ENCODE measurements at regions not wholly inside any gene's neighbourhood (a gene's known extent, or its start where the extent isn't known, plus 50 kb on each side); places are given as distances from the start of the nearest gene placed in this dataset.

- ATAC-seq (ENCODE audit: insufficient number of reproducible peaks, low FRiP score, low read depth) (no peak), DNase-seq (ENCODE audit: low spot score) (no peak)
- H3K27ac ChIP-seq, result no peak overlapping the region
- no peaks in the 10 kb centered on the region for H3K36me3 ChIP-seq
- TF ChIP-seq, protein P1, sequence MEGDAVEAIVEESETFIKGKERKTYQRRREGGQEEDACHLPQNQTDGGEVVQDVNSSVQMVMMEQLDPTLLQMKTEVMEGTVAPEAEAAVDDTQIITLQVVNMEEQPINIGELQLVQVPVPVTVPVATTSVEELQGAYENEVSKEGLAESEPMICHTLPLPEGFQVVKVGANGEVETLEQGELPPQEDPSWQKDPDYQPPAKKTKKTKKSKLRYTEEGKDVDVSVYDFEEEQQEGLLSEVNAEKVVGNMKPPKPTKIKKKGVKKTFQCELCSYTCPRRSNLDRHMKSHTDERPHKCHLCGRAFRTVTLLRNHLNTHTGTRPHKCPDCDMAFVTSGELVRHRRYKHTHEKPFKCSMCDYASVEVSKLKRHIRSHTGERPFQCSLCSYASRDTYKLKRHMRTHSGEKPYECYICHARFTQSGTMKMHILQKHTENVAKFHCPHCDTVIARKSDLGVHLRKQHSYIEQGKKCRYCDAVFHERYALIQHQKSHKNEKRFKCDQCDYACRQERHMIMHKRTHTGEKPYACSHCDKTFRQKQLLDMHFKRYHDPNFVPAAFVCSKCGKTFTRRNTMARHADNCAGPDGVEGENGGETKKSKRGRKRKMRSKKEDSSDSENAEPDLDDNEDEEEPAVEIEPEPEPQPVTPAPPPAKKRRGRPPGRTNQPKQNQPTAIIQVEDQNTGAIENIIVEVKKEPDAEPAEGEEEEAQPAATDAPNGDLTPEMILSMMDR (IDR thresholded peaks at IDR 0.05), result no peak
- H3K27me3 ChIP-seq (replicated peaks; ENCODE audit: insufficient read depth), result no peaks in the 10 kb centered on the region
- H3K4me3 ChIP-seq, result no peak overlapping the region
- H3K4me1 ChIP-seq (ENCODE audit: control insufficient read depth in 1 of 2, low read depth in 2 of 2), result peaks cover 0 to 5% of the 10 kb centered on the region in 2 donors
- H3K9me3 ChIP-seq, result no peaks in the 10 kb centered on the region
Measured at GRCh38 chr4:145333786-145334185, 147.9 kb upstream of the SMAD1 start.

DNA sequence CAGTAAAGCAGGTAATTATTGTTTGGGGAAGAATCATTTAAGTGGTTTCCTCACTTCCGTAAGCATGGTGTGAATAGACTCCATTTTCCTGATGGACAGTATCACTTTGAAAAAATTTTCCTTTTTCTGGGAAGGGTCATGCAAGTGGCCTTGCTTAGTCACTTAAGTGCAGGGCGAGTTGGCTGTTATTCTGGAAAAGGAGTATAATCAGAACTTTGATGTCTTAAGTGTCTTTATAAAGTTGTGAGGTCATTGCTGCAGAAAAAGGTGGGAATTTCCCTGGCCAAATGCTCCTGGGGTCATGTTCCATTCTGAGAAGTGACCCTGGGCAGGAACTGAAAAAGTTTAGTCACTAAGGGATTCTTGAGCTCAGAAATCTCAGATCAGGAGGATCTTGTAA lies 146.1 kb upstream of the OTUD4 start:
- Histone ChIP-seq H3K4me3 (no peak overlapping the region), H3K9me3 (no peaks in the 10 kb centered on the region), H3K36me3 (no peaks in the 10 kb centered on the region), H3K4me1 (ENCODE audit: control insufficient read depth in 1 of 2, low read depth in 2 of 2) (no peaks in the 10 kb centered on the region), H3K27ac (no peak overlapping the region), H3K27me3 (replicated peaks; ENCODE audit: insufficient read depth) (no peaks in the 10 kb centered on the region)
- TF ChIP-seq, protein P1 (IDR thresholded peaks at IDR 0.05), result no peak
- DNase-seq (ENCODE audit: low spot score) (no peak), ATAC-seq (ENCODE audit: insufficient number of reproducible peaks, low FRiP score, low read depth) (no peak)

DNA sequence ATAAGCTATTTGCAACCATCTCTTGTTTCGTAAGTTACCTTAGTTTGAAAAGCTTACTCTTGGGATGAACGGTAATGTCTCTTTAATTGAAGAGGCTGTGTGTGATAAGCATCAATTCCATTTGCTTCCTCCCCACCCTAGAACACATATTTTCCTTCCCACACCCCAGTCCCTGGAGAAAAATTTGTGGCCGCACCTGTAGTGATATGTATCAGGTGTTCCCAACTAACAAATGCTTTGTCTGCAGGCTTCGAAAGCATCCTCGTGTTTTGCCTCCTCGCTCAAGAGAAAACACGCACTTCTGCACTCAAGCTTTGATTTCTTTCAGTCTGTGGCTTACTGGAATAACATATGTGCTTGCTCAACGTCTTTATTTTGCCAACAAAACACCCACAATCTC lies 143.8 kb upstream of the OTUD4 start:
- TF ChIP-seq, protein P1 (IDR thresholded peaks at IDR 0.05), result no peak
- no peak for ATAC-seq (ENCODE audit: insufficient number of reproducible peaks, low FRiP score, low read depth)
- no peak for DNase-seq (ENCODE audit: low spot score)
- no peaks in the 10 kb centered on the region for H3K9me3 ChIP-seq
- no peak overlapping the region for H3K4me3 ChIP-seq
- no peaks in the 10 kb centered on the region for H3K4me1 ChIP-seq (ENCODE audit: control insufficient read depth in 1 of 2, low read depth in 2 of 2)
- H3K36me3 ChIP-seq, result no peaks in the 10 kb centered on the region
- no peaks in the 10 kb centered on the region for H3K27me3 ChIP-seq (replicated peaks; ENCODE audit: insufficient read depth)
- H3K27ac ChIP-seq, result no peak overlapping the region

- H3K36me3 ChIP-seq, result no peaks in the 10 kb centered on the region
Measured at GRCh38 chr4:145320294-145320693, 139.9 kb upstream of the OTUD4 start.

GRCh38 chr4:145319751-145320150 lies 139.4 kb upstream of the OTUD4 start:
- no peak for DNase-seq (ENCODE audit: low spot score)
- H3K27ac ChIP-seq, result no peak overlapping the region
- H3K4me3 ChIP-seq, result no peak overlapping the region
- no peaks in the 10 kb centered on the region for H3K9me3 ChIP-seq
- no peaks in the 10 kb centered on the region for H3K36me3 ChIP-seq
- H3K4me1 ChIP-seq (ENCODE audit: control insufficient read depth in 1 of 2, low read depth in 2 of 2), result no peaks in the 10 kb centered on the region
- TF ChIP-seq, protein P1 (IDR thresholded peaks at IDR 0.05), result no peak
- no peaks in the 10 kb centered on the region for H3K27me3 ChIP-seq (replicated peaks; ENCODE audit: insufficient read depth)
- no peak for ATAC-seq (ENCODE audit: insufficient number of reproducible peaks, low FRiP score, low read depth)

More at GRCh38 chr4:145320294-145320693, 139.9 kb upstream of the OTUD4 start:
- no peak overlapping the region for H3K4me3 ChIP-seq
- no peak overlapping the region for H3K27ac ChIP-seq
- no peaks in the 10 kb centered on the region for H3K4me1 ChIP-seq (ENCODE audit: control insufficient read depth in 1 of 2, low read depth in 2 of 2)
- DNase-seq (ENCODE audit: low spot score), result no peak
- H3K27me3 ChIP-seq (replicated peaks; ENCODE audit: insufficient read depth), result no peaks in the 10 kb centered on the region
- TF ChIP-seq, protein P1 (IDR thresholded peaks at IDR 0.05), result no peak
- no peaks in the 10 kb centered on the region for H3K9me3 ChIP-seq
- ATAC-seq (ENCODE audit: insufficient number of reproducible peaks, low FRiP score, low read depth), result no peak

All from thoracic aorta (tissue), 2 donors.